GM23338 (cell line): ENCODE measurements at regions not wholly inside any gene's neighbourhood (a gene's known extent, or its start where the extent isn't known, plus 50 kb on each side); places are given as distances from the start of the nearest gene placed in this dataset.

Experiments
- CREB1 ChIP-seq: fragments of 250-450 bp; sonication (Bioruptor Pico); IDR thresholded peaks from 2 replicates; pipeline ENCODE4 v1.5.0; 2020; ENCODE audit warnings: low read depth, mild to moderate bottlenecking, moderate library complexity
- EZH2 ChIP-seq: fragments of 200-600 bp; sonication (generic); IDR thresholded peaks from one replicate; pipeline ENCODE4 v1.8.0; 2017; ENCODE audit warnings: antibody characterized with exemption, mild to moderate bottlenecking, low read depth; ENCODE audit not compliant: unreplicated experiment
- EZH2phosphoT487 ChIP-seq: fragments of 200-600 bp; sonication (generic); IDR thresholded peaks from one replicate; pipeline ENCODE4 v1.8.1; 2018; ENCODE audit warnings: antibody characterized with exemption; ENCODE audit not compliant: unreplicated experiment
- JUNB ChIP-seq: IDR thresholded peaks from one replicate; pipeline ENCODE4 v1.6.1; 2016; ENCODE audit warnings: antibody characterized with exemption; ENCODE audit not compliant: unreplicated experiment
- POLR2AphosphoS5 ChIP-seq: IDR thresholded peaks from 2 replicates; pipeline ENCODE4 v1.6.1; 2016; ENCODE audit warnings: antibody characterized with exemption, low read depth
- ZNF114 ChIP-seq: fragments of 250-450 bp; sonication (Bioruptor Pico); IDR thresholded peaks from 2 replicates; pipeline ENCODE4 v1.5.0; 2020; ENCODE audit warnings: mild to moderate bottlenecking, moderate library complexity
- ZNF331 ChIP-seq: fragments of 250-450 bp; sonication (Bioruptor Pico); IDR thresholded peaks from 2 replicates; pipeline ENCODE4 v1.5.0; 2020; ENCODE audit warnings: low read depth, mild to moderate bottlenecking, moderate library complexity
- TF ChIP-seq, protein P1 (sequence below), 2 experiments: fragments of 200-600 bp in 1 of 2; sonication (generic) in 1 of 2; conservative IDR thresholded peaks; 2 replicates each; pipeline versions ENCODE4 v1.5.1 to v1.6.1; 2016 to 2017; ENCODE audit warnings: antibody characterized with exemption in 2 of 2, low read depth in 2 of 2, mild to moderate bottlenecking in 2 of 2, moderate library complexity in 1 of 2
- TF ChIP-seq, protein P2 (sequence below): IDR thresholded peaks from one replicate; pipeline ENCODE4 v1.6.1; 2018; ENCODE audit warnings: antibody characterized with exemption; ENCODE audit not compliant: unreplicated experiment
- TF ChIP-seq, protein P3 (sequence below): IDR thresholded peaks from 2 replicates; pipeline ENCODE4 v1.6.1; 2016; ENCODE audit warnings: antibody characterized with exemption

DNA sequence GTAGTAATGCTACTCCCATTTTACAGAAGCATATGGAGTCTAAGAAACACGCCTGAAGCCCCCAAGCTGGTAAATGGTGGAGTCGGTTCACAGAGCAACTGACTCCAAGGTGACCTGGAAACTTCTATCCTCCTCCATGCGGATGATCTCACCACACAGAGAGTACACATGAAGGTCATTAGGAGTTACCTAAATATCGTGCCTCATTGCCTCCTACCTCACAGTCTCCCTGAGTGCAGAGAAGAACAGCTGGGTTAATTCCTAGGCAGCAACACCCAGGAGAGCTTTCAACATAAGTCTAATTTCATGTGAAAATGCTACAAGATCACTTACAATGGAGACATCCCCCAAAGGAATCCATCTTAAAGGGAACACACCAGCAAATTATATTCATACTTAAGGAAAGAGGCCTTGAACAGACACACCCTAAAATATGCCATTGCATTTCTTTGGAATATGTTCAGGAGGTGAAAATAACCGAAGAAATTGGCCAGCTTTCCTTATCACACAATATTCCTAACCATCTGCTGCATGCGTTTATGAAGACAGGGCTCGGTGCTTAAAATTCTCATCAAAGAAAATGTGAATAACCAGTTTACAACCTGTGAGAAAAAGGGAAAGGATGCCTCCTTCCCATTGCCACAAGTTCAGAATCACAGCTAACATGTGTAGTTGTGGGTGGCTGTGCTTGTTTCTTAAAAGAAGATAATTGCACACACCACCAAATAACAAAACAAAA is 203.6 kb upstream of the NBEA start:
- TF ChIP-seq, protein P1, sequence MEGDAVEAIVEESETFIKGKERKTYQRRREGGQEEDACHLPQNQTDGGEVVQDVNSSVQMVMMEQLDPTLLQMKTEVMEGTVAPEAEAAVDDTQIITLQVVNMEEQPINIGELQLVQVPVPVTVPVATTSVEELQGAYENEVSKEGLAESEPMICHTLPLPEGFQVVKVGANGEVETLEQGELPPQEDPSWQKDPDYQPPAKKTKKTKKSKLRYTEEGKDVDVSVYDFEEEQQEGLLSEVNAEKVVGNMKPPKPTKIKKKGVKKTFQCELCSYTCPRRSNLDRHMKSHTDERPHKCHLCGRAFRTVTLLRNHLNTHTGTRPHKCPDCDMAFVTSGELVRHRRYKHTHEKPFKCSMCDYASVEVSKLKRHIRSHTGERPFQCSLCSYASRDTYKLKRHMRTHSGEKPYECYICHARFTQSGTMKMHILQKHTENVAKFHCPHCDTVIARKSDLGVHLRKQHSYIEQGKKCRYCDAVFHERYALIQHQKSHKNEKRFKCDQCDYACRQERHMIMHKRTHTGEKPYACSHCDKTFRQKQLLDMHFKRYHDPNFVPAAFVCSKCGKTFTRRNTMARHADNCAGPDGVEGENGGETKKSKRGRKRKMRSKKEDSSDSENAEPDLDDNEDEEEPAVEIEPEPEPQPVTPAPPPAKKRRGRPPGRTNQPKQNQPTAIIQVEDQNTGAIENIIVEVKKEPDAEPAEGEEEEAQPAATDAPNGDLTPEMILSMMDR (conservative IDR thresholded peaks at IDR 0.05; ENCODE audit: low read depth in 2 of 2) = no peak
- TF ChIP-seq POLR2AphosphoS5 = no peak
- TF ChIP-seq EZH2phosphoT487 = no peak
- TF ChIP-seq, protein P2, sequence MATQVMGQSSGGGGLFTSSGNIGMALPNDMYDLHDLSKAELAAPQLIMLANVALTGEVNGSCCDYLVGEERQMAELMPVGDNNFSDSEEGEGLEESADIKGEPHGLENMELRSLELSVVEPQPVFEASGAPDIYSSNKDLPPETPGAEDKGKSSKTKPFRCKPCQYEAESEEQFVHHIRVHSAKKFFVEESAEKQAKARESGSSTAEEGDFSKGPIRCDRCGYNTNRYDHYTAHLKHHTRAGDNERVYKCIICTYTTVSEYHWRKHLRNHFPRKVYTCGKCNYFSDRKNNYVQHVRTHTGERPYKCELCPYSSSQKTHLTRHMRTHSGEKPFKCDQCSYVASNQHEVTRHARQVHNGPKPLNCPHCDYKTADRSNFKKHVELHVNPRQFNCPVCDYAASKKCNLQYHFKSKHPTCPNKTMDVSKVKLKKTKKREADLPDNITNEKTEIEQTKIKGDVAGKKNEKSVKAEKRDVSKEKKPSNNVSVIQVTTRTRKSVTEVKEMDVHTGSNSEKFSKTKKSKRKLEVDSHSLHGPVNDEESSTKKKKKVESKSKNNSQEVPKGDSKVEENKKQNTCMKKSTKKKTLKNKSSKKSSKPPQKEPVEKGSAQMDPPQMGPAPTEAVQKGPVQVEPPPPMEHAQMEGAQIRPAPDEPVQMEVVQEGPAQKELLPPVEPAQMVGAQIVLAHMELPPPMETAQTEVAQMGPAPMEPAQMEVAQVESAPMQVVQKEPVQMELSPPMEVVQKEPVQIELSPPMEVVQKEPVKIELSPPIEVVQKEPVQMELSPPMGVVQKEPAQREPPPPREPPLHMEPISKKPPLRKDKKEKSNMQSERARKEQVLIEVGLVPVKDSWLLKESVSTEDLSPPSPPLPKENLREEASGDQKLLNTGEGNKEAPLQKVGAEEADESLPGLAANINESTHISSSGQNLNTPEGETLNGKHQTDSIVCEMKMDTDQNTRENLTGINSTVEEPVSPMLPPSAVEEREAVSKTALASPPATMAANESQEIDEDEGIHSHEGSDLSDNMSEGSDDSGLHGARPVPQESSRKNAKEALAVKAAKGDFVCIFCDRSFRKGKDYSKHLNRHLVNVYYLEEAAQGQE = no peak
- TF ChIP-seq EZH2 = no peak
- TF ChIP-seq JUNB = no peak
- no peak for TF ChIP-seq CREB1 (CRISPR knock-in tag)
- no peak for TF ChIP-seq ZNF114 (CRISPR knock-in tag)
- TF ChIP-seq ZNF331 (CRISPR knock-in tag) = no peak
- TF ChIP-seq, protein P3, sequence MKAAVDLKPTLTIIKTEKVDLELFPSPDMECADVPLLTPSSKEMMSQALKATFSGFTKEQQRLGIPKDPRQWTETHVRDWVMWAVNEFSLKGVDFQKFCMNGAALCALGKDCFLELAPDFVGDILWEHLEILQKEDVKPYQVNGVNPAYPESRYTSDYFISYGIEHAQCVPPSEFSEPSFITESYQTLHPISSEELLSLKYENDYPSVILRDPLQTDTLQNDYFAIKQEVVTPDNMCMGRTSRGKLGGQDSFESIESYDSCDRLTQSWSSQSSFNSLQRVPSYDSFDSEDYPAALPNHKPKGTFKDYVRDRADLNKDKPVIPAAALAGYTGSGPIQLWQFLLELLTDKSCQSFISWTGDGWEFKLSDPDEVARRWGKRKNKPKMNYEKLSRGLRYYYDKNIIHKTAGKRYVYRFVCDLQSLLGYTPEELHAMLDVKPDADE = no peak
